Stomach (tissue), 8 donors: ENCODE measurements at regions not wholly inside any gene's neighbourhood (a gene's known extent, or its start where the extent isn't known, plus 50 kb on each side); places are given as distances from the start of the nearest gene placed in this dataset.

ENCODE experiments used
- DNase-seq, 2 donors: peaks; one replicate each; pipeline versions ENCODE4 v3.0.0 to v3.0.0-alpha.2; 2013 to 2019
- H3K27ac ChIP-seq, 5 donors: fragments of 200-600 bp in 4 of 5; sonication (generic) in 4 of 5; one replicate each; pipeline ENCODE4 v1.5.1; 2013 to 2019; ENCODE audit warnings: mild to moderate bottlenecking in 1 of 5, moderate library complexity in 1 of 5
- H3K27me3 ChIP-seq, 3 donors: fragments of 200-600 bp; sonication (generic); one replicate each; pipeline ENCODE4 v1.5.1; 2017 to 2019; ENCODE audit warnings: mixed run types in 1 of 3
- H3K36me3 ChIP-seq, 4 donors: fragments of 200-600 bp; sonication (generic); 1 replicate in 3 of 4; 2 replicates in 1 of 4; pipeline ENCODE4 v1.5.1; 2016 to 2019
- H3K4me1 ChIP-seq, 4 donors: fragments of 200-600 bp; sonication (generic); one replicate each; pipeline ENCODE4 v1.5.1; 2016 to 2019
- H3K4me3 ChIP-seq, 4 donors: fragments of 200-600 bp; sonication (generic) in 3 of 4; one replicate each; pipeline ENCODE4 v1.5.1; 2016 to 2019; ENCODE audit warnings: mild to moderate bottlenecking in 1 of 4
- H3K9me3 ChIP-seq, 4 donors: fragments of 200-600 bp; sonication (generic); one replicate each; pipeline ENCODE4 v1.5.1; 2016 to 2019
- EP300 ChIP-seq: sonication (generic); formaldehyde crosslinking; IDR thresholded peaks from one replicate; pipeline ENCODE4 v1.6.1; 2017; ENCODE audit warnings: antibody characterized with exemption
- POLR2A ChIP-seq, 4 donors: fragments of 450-650 bp; IDR thresholded peaks; one replicate each; pipeline ENCODE4 v1.6.1; 2016; ENCODE audit warnings: antibody characterized with exemption in 4 of 4, control low read depth in 2 of 4, mild to moderate bottlenecking in 1 of 4, moderate library complexity in 1 of 4
- POLR2AphosphoS5 ChIP-seq, 3 donors: sonication (generic); formaldehyde crosslinking; IDR thresholded peaks; one replicate each; pipeline ENCODE4 v1.6.1; 2016; ENCODE audit warnings: antibody characterized with exemption in 3 of 3
- WGBS, 5 donors: extraction: QIAGEN DNeasy Blood & Tissue Kit in 3 of 5; methylation state at CpG; one replicate each; pipeline versions ENCODE4 v1.1.5 to v1.1.7; 2013 to 2018; 5-methylcytosine and 5-hydroxymethylcytosine counted together
- intact Hi-C: fragments of 100-400 bp; cut with DNase I; formaldehyde crosslinking; loops from one replicate; pipeline ENCODE4 v1.15.1; 2023; ENCODE audit warnings: low total_unique reads
- TF ChIP-seq, protein P1 (sequence below), 7 experiments: fragments of 450-650 bp in 4 of 7; fragments of 200-600 bp in 3 of 7; sonication (generic) in 3 of 7; IDR thresholded peaks; one replicate each; pipeline ENCODE4 v1.5.1; 2016 to 2019; ENCODE audit warnings: antibody characterized with exemption in 7 of 7, control low read depth in 2 of 7, mild to moderate bottlenecking in 1 of 7
- donor health status: healthy with polysubstance abuse.
- donor health status: Bipolar disorder and iron deficiency.
- donor health status: healthy.

DNA sequence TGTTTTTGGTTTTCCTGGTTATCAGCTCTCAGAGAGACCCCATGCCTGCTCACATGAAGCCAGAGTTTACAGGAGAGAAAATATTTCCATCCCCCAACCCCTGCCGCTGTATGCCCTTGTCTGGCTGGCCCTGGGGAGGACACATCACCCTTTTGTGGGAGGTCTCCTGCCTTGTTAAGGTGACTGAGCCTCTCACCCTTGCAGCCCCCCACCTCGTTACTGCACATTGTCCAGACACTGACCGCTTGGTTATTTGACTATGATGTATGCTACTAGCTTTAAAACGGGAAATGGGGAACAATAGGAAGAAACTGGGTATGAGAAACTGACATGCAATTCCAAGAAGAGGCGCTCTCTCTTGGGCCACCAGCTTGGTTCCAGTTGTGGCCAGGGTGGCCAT is 51.1 kb upstream of the RFPL3 start:
- H3K27ac ChIP-seq = no peak overlapping the region
- no peaks in the 10 kb centered on the region for H3K4me1 ChIP-seq
- no peaks in the 10 kb centered on the region for H3K9me3 ChIP-seq
- no peaks in the 10 kb centered on the region for H3K36me3 ChIP-seq
- no peak for DNase-seq
- TF ChIP-seq, protein P1, sequence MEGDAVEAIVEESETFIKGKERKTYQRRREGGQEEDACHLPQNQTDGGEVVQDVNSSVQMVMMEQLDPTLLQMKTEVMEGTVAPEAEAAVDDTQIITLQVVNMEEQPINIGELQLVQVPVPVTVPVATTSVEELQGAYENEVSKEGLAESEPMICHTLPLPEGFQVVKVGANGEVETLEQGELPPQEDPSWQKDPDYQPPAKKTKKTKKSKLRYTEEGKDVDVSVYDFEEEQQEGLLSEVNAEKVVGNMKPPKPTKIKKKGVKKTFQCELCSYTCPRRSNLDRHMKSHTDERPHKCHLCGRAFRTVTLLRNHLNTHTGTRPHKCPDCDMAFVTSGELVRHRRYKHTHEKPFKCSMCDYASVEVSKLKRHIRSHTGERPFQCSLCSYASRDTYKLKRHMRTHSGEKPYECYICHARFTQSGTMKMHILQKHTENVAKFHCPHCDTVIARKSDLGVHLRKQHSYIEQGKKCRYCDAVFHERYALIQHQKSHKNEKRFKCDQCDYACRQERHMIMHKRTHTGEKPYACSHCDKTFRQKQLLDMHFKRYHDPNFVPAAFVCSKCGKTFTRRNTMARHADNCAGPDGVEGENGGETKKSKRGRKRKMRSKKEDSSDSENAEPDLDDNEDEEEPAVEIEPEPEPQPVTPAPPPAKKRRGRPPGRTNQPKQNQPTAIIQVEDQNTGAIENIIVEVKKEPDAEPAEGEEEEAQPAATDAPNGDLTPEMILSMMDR (IDR thresholded peaks at IDR 0.05) = no peak
- intact Hi-C loops = no loop called here
- WGBS, 5 donors = 68 to 84% (median 78%) methylated on average over 5 of the region's 5 CpGs
- H3K27me3 ChIP-seq = peaks cover 0 to 46% (median 0%) of the 10 kb centered on the region in 3 donors
- no peak overlapping the region for H3K4me3 ChIP-seq

DNA sequence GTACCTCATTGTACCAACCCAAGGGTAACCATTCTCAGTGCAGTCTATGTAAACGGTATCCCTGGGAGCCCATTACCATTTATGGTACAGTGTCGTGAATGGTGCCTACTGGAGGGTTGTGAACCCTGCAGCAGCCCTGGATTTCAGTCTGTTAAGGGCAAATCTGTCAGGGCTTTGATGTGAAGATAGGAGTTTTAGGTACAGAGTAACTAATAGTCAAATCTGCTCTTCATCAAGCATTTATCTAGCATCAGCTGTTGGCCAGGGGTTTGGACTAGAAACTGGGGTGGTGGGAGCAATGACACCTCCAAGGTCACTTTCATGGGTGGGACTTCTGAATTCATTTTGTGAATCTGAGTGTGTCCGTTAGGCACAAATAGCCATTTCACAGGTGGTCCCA is 50.6 kb upstream of the RFPL3 start:
- 79 to 100% (median 82%) methylated on average over 1 to 3 of the region's 3 CpGs for WGBS, 5 donors
- TF ChIP-seq, protein P1 (IDR thresholded peaks at IDR 0.05) = no peak
- TF ChIP-seq POLR2A (IDR thresholded peaks at IDR 0.05) = no peak
- no peak for TF ChIP-seq POLR2AphosphoS5 (IDR thresholded peaks at IDR 0.05)
- TF ChIP-seq EP300 = no peak
- peaks cover 0 to 50% (median 0%) of the 10 kb centered on the region in 3 donors for H3K27me3 ChIP-seq
- H3K4me1 ChIP-seq = no peaks in the 10 kb centered on the region
- H3K4me3 ChIP-seq = no peak overlapping the region
- no peaks in the 10 kb centered on the region for H3K9me3 ChIP-seq
- DNase-seq = no peak
- H3K27ac ChIP-seq = no peak overlapping the region
- no peaks in the 10 kb centered on the region for H3K36me3 ChIP-seq
- intact Hi-C loops = no loop called here

DNA sequence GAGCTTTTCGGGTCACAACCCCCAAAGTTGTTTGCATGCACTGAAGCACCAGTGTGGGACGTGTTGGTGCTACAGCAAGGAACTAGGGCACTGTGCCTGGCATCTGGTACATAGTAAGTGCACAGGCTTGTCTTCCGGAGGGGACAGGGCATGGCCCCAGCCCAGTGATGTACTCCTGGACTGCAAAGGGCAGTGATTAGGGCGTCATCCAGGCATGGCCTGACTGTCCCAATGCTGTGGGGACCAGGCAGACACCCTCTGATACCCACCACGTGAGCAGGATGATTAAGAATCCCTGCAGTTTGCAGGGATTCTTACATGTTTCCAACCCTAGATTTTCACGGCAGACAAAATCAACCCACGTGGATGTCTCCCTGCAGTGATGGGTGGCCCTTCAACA is 50.0 kb upstream of the RFPL3 start:
- Histone ChIP-seq H3K27me3 (peaks cover 0 to 56% (median 0%) of the 10 kb centered on the region in 3 donors), H3K4me3 (no peak overlapping the region), H3K27ac (no peak overlapping the region), H3K9me3 (no peaks in the 10 kb centered on the region), H3K36me3 (no peaks in the 10 kb centered on the region), H3K4me1 (no peaks in the 10 kb centered on the region)
- TF ChIP-seq POLR2AphosphoS5 (IDR thresholded peaks at IDR 0.05) (no peak), POLR2A (IDR thresholded peaks at IDR 0.05) (no peak), EP300 (no peak)
- TF ChIP-seq, protein P1 (IDR thresholded peaks at IDR 0.05) = no peak
- intact Hi-C loops = no loop called here
- WGBS, 5 donors = 65 to 77% (median 67%) methylated on average over 4 to 7 of the region's 7 CpGs
- DNase-seq = no peak
